Stomach (tissue), 4 donors: ENCODE measurements at regions not wholly inside any gene's neighbourhood (a gene's known extent, or its start where the extent isn't known, plus 50 kb on each side); places are given as distances from the start of the nearest gene placed in this dataset.

Source experiments
- EP300 ChIP-seq: sonication (generic); formaldehyde crosslinking; IDR thresholded peaks from one replicate; pipeline ENCODE4 v1.6.1; 2017; ENCODE audit warnings: antibody characterized with exemption
- POLR2A ChIP-seq, 4 donors: fragments of 450-650 bp; IDR thresholded peaks; one replicate each; pipeline ENCODE4 v1.6.1; 2016; ENCODE audit warnings: antibody characterized with exemption in 4 of 4, control low read depth in 2 of 4, mild to moderate bottlenecking in 1 of 4, moderate library complexity in 1 of 4
- POLR2AphosphoS5 ChIP-seq, 3 donors: sonication (generic); formaldehyde crosslinking; IDR thresholded peaks; one replicate each; pipeline ENCODE4 v1.6.1; 2016; ENCODE audit warnings: antibody characterized with exemption in 3 of 3
- TF ChIP-seq, protein P1 (sequence below), 7 experiments: fragments of 450-650 bp in 4 of 7; fragments of 200-600 bp in 3 of 7; sonication (generic) in 3 of 7; IDR thresholded peaks; one replicate each; pipeline ENCODE4 v1.5.1; 2016 to 2019; ENCODE audit warnings: antibody characterized with exemption in 7 of 7, control low read depth in 2 of 7, mild to moderate bottlenecking in 1 of 7

DNA sequence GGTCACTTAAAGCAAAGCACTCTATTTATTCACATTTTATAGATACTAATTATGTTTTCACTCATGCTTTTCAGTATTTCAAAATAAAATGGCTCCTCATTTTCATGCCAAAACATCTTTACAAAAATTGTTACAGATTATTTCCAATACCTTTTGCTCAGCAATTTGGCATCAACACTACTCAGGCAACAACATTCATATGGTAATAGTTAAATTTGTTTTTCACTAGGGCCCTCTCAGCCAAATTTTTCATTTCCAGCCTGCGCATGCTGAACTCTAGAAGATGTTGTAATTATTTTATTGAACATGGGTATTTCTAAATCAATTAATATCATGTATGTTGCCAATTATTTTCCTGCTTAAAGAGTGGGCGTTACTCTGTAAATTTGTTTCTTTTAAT lies 225.6 kb downstream of the ANTXR2 start:
- TF ChIP-seq, protein P1, sequence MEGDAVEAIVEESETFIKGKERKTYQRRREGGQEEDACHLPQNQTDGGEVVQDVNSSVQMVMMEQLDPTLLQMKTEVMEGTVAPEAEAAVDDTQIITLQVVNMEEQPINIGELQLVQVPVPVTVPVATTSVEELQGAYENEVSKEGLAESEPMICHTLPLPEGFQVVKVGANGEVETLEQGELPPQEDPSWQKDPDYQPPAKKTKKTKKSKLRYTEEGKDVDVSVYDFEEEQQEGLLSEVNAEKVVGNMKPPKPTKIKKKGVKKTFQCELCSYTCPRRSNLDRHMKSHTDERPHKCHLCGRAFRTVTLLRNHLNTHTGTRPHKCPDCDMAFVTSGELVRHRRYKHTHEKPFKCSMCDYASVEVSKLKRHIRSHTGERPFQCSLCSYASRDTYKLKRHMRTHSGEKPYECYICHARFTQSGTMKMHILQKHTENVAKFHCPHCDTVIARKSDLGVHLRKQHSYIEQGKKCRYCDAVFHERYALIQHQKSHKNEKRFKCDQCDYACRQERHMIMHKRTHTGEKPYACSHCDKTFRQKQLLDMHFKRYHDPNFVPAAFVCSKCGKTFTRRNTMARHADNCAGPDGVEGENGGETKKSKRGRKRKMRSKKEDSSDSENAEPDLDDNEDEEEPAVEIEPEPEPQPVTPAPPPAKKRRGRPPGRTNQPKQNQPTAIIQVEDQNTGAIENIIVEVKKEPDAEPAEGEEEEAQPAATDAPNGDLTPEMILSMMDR (IDR thresholded peaks at IDR 0.05), result no peak
- TF ChIP-seq EP300, result no peak
- no peak for TF ChIP-seq POLR2AphosphoS5 (IDR thresholded peaks at IDR 0.05)
- TF ChIP-seq POLR2A (IDR thresholded peaks at IDR 0.05), result no peak
